GM12891 (cell line): ENCODE measurements at regions not wholly inside any gene's neighbourhood (a gene's known extent, or its start where the extent isn't known, plus 50 kb on each side); places are given as distances from the start of the nearest gene placed in this dataset.
"Not testable (repeated sequence)": the region's sequence is repeated elsewhere in the genome, so short reads cannot be mapped to it uniquely, and the experiment has no call there.

Source experiments
- DNase-seq: peaks from one replicate; pipeline ENCODE4 v3.0.0; 2011; ENCODE audit warnings: low spot score; ENCODE audit not compliant: insufficient read length
- FAIRE-seq: peaks from 2 replicates; lab custom pipeline; 2011; peaks lifted over from hg19 to GRCh38; lab: Jason Lieb, UNC
- PAX5 ChIP-seq: IDR thresholded peaks from 2 replicates; pipeline ENCODE4 v1.6.1; 2011; ENCODE audit warnings: low read length, moderate library complexity, mild to moderate bottlenecking; ENCODE audit not compliant: insufficient read depth, severe bottlenecking
- POLR2A ChIP-seq: IDR thresholded peaks from 2 replicates; pipeline ENCODE4 v1.6.1; 2011; ENCODE audit warnings: low read depth, low read length, control low read depth
- POLR2AphosphoS5 ChIP-seq: IDR thresholded peaks from 2 replicates; pipeline ENCODE4 v1.6.1; 2011; ENCODE audit warnings: low read depth, low read length, control low read depth
- POU2F2 ChIP-seq: IDR thresholded peaks from 2 replicates; pipeline ENCODE4 v1.6.1; 2011; ENCODE audit warnings: low read depth, mild to moderate bottlenecking, control low read depth, low read length, moderate library complexity
- SPI1 ChIP-seq: IDR thresholded peaks from 2 replicates; pipeline ENCODE4 v1.6.1; 2011; ENCODE audit warnings: low read depth, low read length, control low read depth
- TAF1 ChIP-seq: IDR thresholded peaks from 2 replicates; pipeline ENCODE4 v1.6.1; 2011; ENCODE audit warnings: low read depth, low read length, control low read depth

DNA sequence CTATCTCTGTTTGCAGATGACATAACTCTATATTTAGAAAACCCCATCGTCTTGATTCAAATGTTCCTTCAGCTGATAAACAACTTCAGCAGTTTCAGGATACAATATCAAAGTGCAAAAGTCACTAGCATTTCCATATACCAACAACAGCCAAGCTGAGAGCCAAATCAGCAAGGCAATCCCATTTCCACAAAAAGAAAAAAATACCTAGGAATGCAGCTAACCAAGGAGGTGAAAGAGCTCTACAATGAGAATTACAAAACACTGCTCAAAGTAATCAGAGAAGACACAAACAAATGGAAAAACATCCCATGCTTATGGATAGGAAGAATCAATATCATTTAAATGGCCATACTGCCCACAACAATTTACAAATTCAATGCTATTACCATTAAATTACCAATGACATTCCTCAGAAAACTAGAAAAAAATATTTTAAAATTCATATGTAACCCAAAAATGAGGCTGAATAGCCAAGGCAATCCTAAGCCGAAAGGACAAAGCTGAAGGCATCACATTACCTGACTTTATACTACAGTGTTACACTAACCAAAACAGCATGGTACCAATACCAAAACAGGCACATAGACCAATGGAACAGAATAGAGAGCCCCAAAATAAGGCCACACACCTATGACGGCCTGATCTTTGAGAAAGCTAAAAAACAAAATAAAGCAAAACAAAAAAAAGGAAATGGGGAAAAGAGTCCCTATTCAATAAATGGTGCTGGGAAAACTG is 901.7 kb downstream of the LRFN5 start:
- FAIRE-seq (no peak), DNase-seq (no peak)
- TF ChIP-seq POLR2A (no peak), SPI1 (no peak), TAF1 (no peak), POLR2AphosphoS5 (no peak), POU2F2 (no peak), PAX5 (no peak)

DNA sequence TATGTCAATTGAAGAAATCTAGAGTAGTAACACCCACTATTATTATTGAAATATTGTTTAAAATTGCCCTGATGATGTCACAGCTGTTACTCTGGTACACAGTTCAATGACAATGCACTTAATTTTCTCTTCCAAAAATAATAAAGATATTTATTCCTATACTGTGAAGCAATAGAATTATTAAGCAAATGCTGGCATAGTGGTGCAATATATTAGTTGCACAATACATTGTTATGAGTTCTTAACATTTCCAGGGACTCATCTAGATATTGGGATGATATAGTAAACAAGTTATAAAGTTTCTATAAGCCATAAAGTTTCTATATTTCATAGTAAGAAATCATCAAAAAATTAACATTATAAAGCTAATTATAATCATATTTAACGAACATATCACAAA is 897.8 kb downstream of the LRFN5 start:
- DNase-seq = no peak
- FAIRE-seq = no peak
- no peak for TF ChIP-seq PAX5
- no peak for TF ChIP-seq POLR2AphosphoS5
- TF ChIP-seq POU2F2 = no peak
- TF ChIP-seq TAF1 = no peak
- no peak for TF ChIP-seq SPI1
- TF ChIP-seq POLR2A = no peak

DNA sequence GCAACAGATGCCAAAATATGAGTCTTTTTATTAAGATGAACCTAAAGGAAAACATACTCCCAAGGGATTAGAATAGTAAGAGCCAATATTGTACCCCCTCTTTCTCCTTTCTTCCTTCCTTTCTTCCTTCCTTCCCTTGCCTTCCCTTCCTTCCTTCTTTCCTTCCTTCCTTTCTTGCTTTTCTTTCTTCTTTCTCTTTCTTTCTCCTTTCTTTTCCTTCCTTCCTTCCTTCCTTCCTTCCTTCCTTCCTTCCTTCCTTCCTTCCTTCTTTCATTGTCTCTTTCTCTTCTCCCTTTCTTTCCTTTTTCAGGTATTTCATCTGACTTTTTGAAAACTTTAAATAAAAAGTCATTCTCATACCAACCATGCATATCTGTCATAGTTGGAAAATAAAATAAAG is 892.5 kb downstream of the LRFN5 start:
- no peak for FAIRE-seq
- no peak for TF ChIP-seq TAF1
- TF ChIP-seq POLR2A = no peak
- no peak for TF ChIP-seq SPI1
- TF ChIP-seq POU2F2 = no peak
- TF ChIP-seq POLR2AphosphoS5 = no peak
- no peak for TF ChIP-seq PAX5
- no peak for DNase-seq

DNA sequence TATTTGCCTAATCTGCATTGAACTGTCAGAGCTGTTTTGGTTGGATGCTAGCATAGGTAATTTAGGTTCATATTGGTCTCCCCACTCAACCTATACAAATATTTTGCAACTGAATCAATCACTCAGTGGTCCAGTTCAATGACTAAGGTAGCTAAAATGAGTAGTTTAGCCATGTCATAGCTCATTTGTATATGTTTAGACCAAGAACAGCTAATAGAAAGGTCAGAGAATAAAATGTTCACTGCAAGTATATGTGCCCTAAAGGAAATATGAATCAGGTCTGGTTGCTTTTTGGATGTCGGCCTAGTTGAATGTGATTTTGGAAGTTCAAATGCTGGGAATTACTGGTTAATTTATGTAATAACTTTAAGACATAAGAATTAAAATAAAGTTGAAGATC is 883.9 kb downstream of the LRFN5 start:
- no peak for TF ChIP-seq PAX5
- no peak for TF ChIP-seq POLR2AphosphoS5
- no peak for TF ChIP-seq POU2F2
- no peak for TF ChIP-seq TAF1
- DNase-seq (no peak), FAIRE-seq (no peak)

DNA sequence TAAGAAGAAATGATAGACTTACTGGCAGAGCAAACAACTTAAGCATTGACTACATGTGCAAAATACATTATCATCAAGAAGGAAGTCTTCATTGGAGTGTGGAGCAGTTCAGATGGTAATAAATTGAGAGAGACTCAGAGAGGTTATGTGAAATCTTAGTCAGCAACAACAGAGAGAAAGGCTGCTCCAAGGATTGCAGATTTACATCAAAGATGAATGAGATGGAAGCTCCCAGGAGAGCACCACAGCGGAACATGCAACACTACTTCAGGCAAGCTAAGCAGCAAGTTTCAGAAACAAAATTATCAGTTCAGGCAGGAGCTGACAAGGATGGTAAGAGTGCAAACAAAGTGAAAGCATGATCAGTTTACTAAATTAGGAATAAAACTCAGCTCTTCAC is 882.3 kb downstream of the LRFN5 start:
- FAIRE-seq (no peak), DNase-seq (no peak)
- TF ChIP-seq SPI1 = no peak
- no peak for TF ChIP-seq POU2F2
- TF ChIP-seq POLR2AphosphoS5 = no peak

GRCh38 chr14:42482345-42482971 is 875.8 kb downstream of the LRFN5 start:
- not testable (repeated sequence) for FAIRE-seq, DNase-seq

DNA sequence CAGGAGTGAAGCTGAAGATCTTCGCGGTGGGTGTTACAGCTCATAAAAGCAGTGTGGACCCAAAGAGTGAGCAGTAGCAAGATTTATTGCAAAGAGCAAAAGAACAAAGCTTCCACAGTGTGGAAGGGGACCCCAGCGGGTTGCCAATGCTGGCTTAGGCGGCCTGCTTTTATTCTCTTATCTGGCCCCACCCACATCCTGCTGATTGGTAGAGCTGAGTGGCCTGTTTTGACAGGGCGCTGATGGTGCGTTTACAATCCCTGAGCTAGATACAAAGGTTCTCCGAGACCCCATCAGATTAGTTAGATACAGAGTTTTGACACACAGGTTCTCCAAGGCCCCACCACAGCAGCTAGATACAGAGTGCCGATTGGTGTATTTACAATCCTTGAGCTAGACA is 875.0 kb downstream of the LRFN5 start:
- not testable (repeated sequence) for FAIRE-seq, DNase-seq

DNA sequence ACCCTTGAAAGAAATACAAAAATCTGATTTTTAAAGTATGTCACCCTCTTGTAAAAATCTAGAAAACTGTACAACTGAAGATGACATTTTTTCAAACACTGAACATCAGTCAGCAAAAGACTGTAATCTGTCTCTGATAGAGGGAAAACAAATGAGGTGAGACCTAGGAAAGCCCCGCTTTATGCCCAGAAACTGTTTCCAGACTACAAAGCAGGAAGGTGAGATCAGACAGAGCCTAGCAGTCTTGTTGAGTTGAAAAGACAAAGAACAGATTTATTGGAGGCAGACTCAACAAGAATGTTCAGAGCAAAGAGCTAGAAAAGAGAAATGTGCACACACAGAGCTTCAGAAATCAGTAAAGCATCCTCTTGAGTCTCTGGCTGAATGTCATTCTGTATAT is 873.6 kb downstream of the LRFN5 start:
- no peak for DNase-seq
- no peak for TF ChIP-seq SPI1
- no peak for TF ChIP-seq PAX5
- no peak for TF ChIP-seq POLR2A
- TF ChIP-seq POU2F2 = no peak
- TF ChIP-seq TAF1 = no peak
- no peak for TF ChIP-seq POLR2AphosphoS5
- no peak for FAIRE-seq

GRCh38 chr14:42475289-42475688 is 868.6 kb downstream of the LRFN5 start:
- DNase-seq (no peak), FAIRE-seq (no peak)
- TF ChIP-seq SPI1 = no peak
- TF ChIP-seq POU2F2 = no peak
- TF ChIP-seq PAX5 = no peak
- no peak for TF ChIP-seq TAF1
- TF ChIP-seq POLR2A = no peak
- no peak for TF ChIP-seq POLR2AphosphoS5

- TF ChIP-seq PAX5 (no peak), POU2F2 (no peak), TAF1 (no peak), SPI1 (no peak), POLR2AphosphoS5 (no peak), POLR2A (no peak)
- FAIRE-seq (no peak), DNase-seq (no peak)
Measured at GRCh38 chr14:42470427-42470719, 863.7 kb downstream of the LRFN5 start.
